HL-60/S4 treated with phorbol 12-myristate 13-acetate at 8.2 ng/mL for 4 days and 3 days (cell line): ENCODE measurements at regions not wholly inside any gene's neighbourhood (a gene's known extent, or its start where the extent isn't known, plus 50 kb on each side); places are given as distances from the start of the nearest gene placed in this dataset.

Source experiments
- in situ Hi-C: fragments of 300-500 bp; cut with MboI; formaldehyde crosslinking; loops from 2 replicates; pipeline ENCODE4 v1.15.0; 2022; ENCODE audit warnings: low sequenced_read_pairs

GRCh38 chr2:163541943-163542342 lies 193.9 kb downstream of the FIGN start:
- in situ Hi-C loops, result no loop called here

GRCh38 chr2:163541495-163541894 lies 194.3 kb downstream of the FIGN start:
- in situ Hi-C loops, result no loop called here

- in situ Hi-C loops, result no loop called here
These were observed 207.1 kb downstream of the FIGN start for GRCh38 chr2:163528640-163529217.

GRCh38 chr2:163527381-163527780 lies 208.4 kb downstream of the FIGN start:
- in situ Hi-C loops, result no loop called here

- in situ Hi-C loops, result no loop called here
These were observed 217.0 kb downstream of the FIGN start for GRCh38 chr2:163518762-163519161.

- in situ Hi-C loops, result no loop called here
These were observed 220.0 kb downstream of the FIGN start for GRCh38 chr2:163515836-163516235.

GRCh38 chr2:163505281-163505680 lies 230.5 kb downstream of the FIGN start:
- in situ Hi-C loops, result no loop called here

- in situ Hi-C loops, result no loop called here
These were observed 242.2 kb downstream of the FIGN start for GRCh38 chr2:163493359-163494298.

- in situ Hi-C loops, result no loop called here
These were observed 244.0 kb downstream of the FIGN start for GRCh38 chr2:163491850-163492249.

- in situ Hi-C loops, result no loop called here
These were observed 245.5 kb downstream of the FIGN start for GRCh38 chr2:163490281-163490680.

GRCh38 chr2:163481515-163481914 lies 254.3 kb downstream of the FIGN start:
- in situ Hi-C loops, result no loop called here

- in situ Hi-C loops, result no loop called here
These were observed 256.2 kb downstream of the FIGN start for GRCh38 chr2:163479599-163479998.

GRCh38 chr2:163475815-163476214 lies 260.0 kb downstream of the FIGN start:
- in situ Hi-C loops, result no loop called here

- in situ Hi-C loops, result no loop called here
These were observed 260.9 kb downstream of the FIGN start for GRCh38 chr2:163474889-163475288.

- in situ Hi-C loops, result no loop called here
These were observed 261.5 kb downstream of the FIGN start for GRCh38 chr2:163474319-163474744.

- in situ Hi-C loops, result no loop called here
These were observed 263.9 kb downstream of the FIGN start for GRCh38 chr2:163471947-163472346.

GRCh38 chr2:163469561-163469962 lies 266.2 kb downstream of the FIGN start:
- in situ Hi-C loops, result no loop called here

GRCh38 chr2:163467251-163467630 lies 268.6 kb downstream of the FIGN start:
- in situ Hi-C loops, result no loop called here

GRCh38 chr2:163466331-163467250 lies 269.2 kb downstream of the FIGN start:
- in situ Hi-C loops, result no loop called here

- in situ Hi-C loops, result no loop called here
These were observed 270.4 kb downstream of the FIGN start for GRCh38 chr2:163465440-163465839.

- in situ Hi-C loops, result no loop called here
These were observed 272.4 kb downstream of the FIGN start for GRCh38 chr2:163463411-163463810.
